Suprapubic skin (tissue), 4 donors: ENCODE measurements at regions not wholly inside any gene's neighbourhood (a gene's known extent, or its start where the extent isn't known, plus 50 kb on each side); places are given as distances from the start of the nearest gene placed in this dataset.
"Not testable (repeated sequence)": the region's sequence is repeated elsewhere in the genome, so short reads cannot be mapped to it uniquely, and the experiment has no call there.

Experiments used
- DNase-seq, 2 donors: peaks; one replicate each; pipeline ENCODE4 v3.0.0-alpha.2; 2019; ENCODE audit warnings: low spot score in 2 of 2
- H3K27ac ChIP-seq: fragments of 200-600 bp; sonication (generic); one replicate; pipeline ENCODE4 v1.5.1; 2019
- H3K27me3 ChIP-seq: fragments of 200-600 bp; sonication (generic); one replicate; pipeline ENCODE4 v1.5.1; 2019
- H3K36me3 ChIP-seq: fragments of 200-600 bp; sonication (generic); one replicate; pipeline ENCODE4 v1.5.1; 2019
- H3K4me1 ChIP-seq: fragments of 200-600 bp; sonication (generic); one replicate; pipeline ENCODE4 v1.5.1; 2019
- H3K4me3 ChIP-seq: fragments of 200-600 bp; sonication (generic); one replicate; pipeline ENCODE4 v1.5.1; 2019; ENCODE audit warnings: mild to moderate bottlenecking
- H3K9me3 ChIP-seq: fragments of 200-600 bp; sonication (generic); one replicate; pipeline ENCODE4 v1.5.1; 2019
- CTCF ChIP-seq, 2 donors: fragments of 200-600 bp in 1 of 2; fragments of 450-650 bp in 1 of 2; sonication (generic) in 1 of 2; IDR thresholded peaks; one replicate each; pipeline ENCODE4 v1.5.1; 2016 to 2019; ENCODE audit warnings: antibody characterized with exemption in 2 of 2, mild to moderate bottlenecking in 1 of 2, moderate library complexity in 1 of 2
- EP300 ChIP-seq: sonication (generic); formaldehyde crosslinking; IDR thresholded peaks from one replicate; pipeline ENCODE4 v1.6.1; 2017; ENCODE audit warnings: antibody characterized with exemption
- POLR2A ChIP-seq, 2 donors: fragments of 450-650 bp; IDR thresholded peaks; one replicate each; pipeline ENCODE4 v1.6.1; 2017; ENCODE audit warnings: antibody characterized with exemption in 2 of 2, mild to moderate bottlenecking in 2 of 2, moderate library complexity in 2 of 2
- POLR2AphosphoS5 ChIP-seq, 3 donors: sonication (generic); formaldehyde crosslinking; IDR thresholded peaks; one replicate each; pipeline ENCODE4 v1.6.1; 2017; ENCODE audit warnings: antibody characterized with exemption in 3 of 3
- WGBS: methylation state at CpG from one replicate; pipeline ENCODE4 v1.1.5; 2018; 5-methylcytosine and 5-hydroxymethylcytosine counted together

- peak in 1 of 2 donors; percentile 9 for DNase-seq
- H3K9me3 ChIP-seq, result no peaks in the 10 kb centered on the region
- H3K27me3 ChIP-seq, result peaks cover 7% of the 10 kb centered on the region
- no peaks in the 10 kb centered on the region for H3K36me3 ChIP-seq
- 92% methylated on average over 6 of the region's 6 CpGs for WGBS
- TF ChIP-seq CTCF (IDR thresholded peaks at IDR 0.05) (no peak), EP300 (no peak), POLR2AphosphoS5 (IDR thresholded peaks at IDR 0.05) (no peak), POLR2A (IDR thresholded peaks at IDR 0.05) (no peak)
- H3K4me1 ChIP-seq, result no peaks in the 10 kb centered on the region
- H3K27ac ChIP-seq, result no peak overlapping the region
- no peak overlapping the region for H3K4me3 ChIP-seq
Observed at GRCh38 chr6:167690931-167691330, 135.8 kb upstream of the AFDN start.

- H3K4me3 ChIP-seq, result no peak overlapping the region
- no peak overlapping the region for H3K27ac ChIP-seq
- TF ChIP-seq POLR2A (IDR thresholded peaks at IDR 0.05) (no peak), CTCF (IDR thresholded peaks at IDR 0.05) (no peak), EP300 (no peak), POLR2AphosphoS5 (IDR thresholded peaks at IDR 0.05) (no peak)
- peaks cover 7% of the 10 kb centered on the region for H3K27me3 ChIP-seq
- WGBS, result 86% methylated on average over 13 of the region's 13 CpGs
- H3K9me3 ChIP-seq, result no peaks in the 10 kb centered on the region
- H3K4me1 ChIP-seq, result no peaks in the 10 kb centered on the region
- no peaks in the 10 kb centered on the region for H3K36me3 ChIP-seq
- DNase-seq, result peak in 1 of 2 donors; percentile 22
Observed at GRCh38 chr6:167691533-167692312, 135.0 kb upstream of the AFDN start.

DNA sequence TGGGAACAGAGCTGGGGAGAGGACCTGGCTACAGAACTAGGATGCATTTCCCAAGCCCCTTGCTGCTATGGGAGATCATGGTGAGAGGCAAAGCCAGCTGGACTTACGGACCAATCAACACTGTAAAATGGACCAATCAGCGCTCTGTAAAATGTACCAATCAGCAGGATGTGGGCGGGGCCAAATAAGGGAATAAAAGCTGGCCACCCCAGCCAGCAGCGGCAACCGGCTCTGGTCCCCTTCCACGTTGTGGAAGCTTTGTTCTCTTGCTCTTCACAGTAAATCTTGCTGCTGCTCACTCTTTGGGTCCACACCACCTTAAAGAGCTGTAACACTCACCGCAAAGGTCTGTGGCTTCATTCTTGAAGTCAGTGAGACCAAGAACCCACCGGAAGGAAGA lies 133.2 kb upstream of the AFDN start:
- H3K9me3 ChIP-seq, H3K27me3 ChIP-seq, H3K36me3 ChIP-seq, H3K27ac ChIP-seq, H3K4me3 ChIP-seq, H3K4me1 ChIP-seq: not testable (repeated sequence)
- WGBS, result 99% methylated on average over 8 of the region's 8 CpGs
- DNase-seq, result peak in 1 of 2 donors; percentile 0

DNA sequence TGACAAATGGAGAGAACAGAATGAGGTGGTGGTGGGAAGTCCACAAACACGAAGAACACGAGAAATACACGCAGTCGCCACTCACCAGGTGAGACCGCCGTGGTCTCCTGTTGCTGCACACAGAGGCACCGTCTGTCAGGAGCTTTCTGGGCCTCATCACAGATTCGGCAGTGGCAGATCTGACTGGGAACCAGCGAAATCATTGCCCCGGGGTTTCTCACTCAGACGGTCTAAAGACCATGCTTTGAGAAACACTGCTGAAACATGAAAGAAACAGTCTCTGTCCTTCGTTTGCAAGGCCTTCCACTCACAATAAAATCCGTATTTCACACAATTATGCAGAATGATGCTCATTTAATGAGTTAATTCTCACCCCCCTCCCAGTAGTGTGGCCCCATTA lies 130.9 kb upstream of the AFDN start:
- DNase-seq, result peak in 1 of 2 donors; percentile 42
- 88% methylated on average over 13 of the region's 13 CpGs for WGBS
- no peaks in the 10 kb centered on the region for H3K9me3 ChIP-seq
- no peak overlapping the region for H3K27ac ChIP-seq
- no peak for TF ChIP-seq POLR2AphosphoS5 (IDR thresholded peaks at IDR 0.05)
- TF ChIP-seq EP300, result no peak
- no peak for TF ChIP-seq POLR2A (IDR thresholded peaks at IDR 0.05)
- no peak for TF ChIP-seq CTCF (IDR thresholded peaks at IDR 0.05)
- H3K27me3 ChIP-seq, result no peaks in the 10 kb centered on the region
- H3K4me1 ChIP-seq, result peaks cover 15% of the 10 kb centered on the region
- H3K36me3 ChIP-seq, result no peaks in the 10 kb centered on the region
- no peak overlapping the region for H3K4me3 ChIP-seq

DNA sequence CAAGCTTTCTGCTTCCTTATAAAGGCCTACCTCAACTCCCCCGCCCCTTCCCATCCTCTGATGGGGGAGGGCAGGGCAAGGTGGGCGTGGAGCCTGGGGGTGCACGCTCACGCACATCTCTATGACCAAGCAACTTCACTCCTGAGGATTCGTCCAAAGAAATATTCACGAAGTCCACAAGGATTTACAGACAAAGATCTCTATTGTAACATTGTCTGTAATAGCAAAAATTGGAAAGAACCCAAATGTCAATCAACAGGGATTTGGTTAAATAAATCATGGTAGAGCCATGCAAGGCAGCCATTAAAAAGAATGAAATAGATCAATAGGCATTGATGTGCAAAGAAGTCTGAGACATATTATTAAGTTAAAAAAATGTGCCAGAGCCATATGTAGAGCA lies 130.4 kb upstream of the AFDN start:
- WGBS, result 63% methylated on average over 6 of the region's 6 CpGs
- Histone ChIP-seq H3K27ac (no peak overlapping the region), H3K4me3 (no peak overlapping the region), H3K9me3 (no peaks in the 10 kb centered on the region), H3K36me3 (no peaks in the 10 kb centered on the region), H3K27me3 (no peaks in the 10 kb centered on the region), H3K4me1 (peaks cover 15% of the 10 kb centered on the region)
- no peak for TF ChIP-seq POLR2AphosphoS5 (IDR thresholded peaks at IDR 0.05)
- TF ChIP-seq CTCF (IDR thresholded peaks at IDR 0.05), result no peak
- no peak for TF ChIP-seq EP300
- no peak for TF ChIP-seq POLR2A (IDR thresholded peaks at IDR 0.05)
- DNase-seq, result peak in 1 of 2 donors; percentile 11
